BJ (cell line): ENCODE measurements at regions not wholly inside any gene's neighbourhood (a gene's known extent, or its start where the extent isn't known, plus 50 kb on each side); places are given as distances from the start of the nearest gene placed in this dataset.

Experiments
- CTCF ChIA-PET: fragments of 350-600 bp; formaldehyde crosslinking; extraction: SDS; loops from one replicate; lab custom pipeline; 2021; ENCODE audit warnings: antibody characterized with exemption, inconsistent platforms; lab: Yijun Ruan, JAX
- POLR2A ChIA-PET: fragments of 300-600 bp; sonication (Branson Sonifier 250); formaldehyde crosslinking; extraction: SDS; loops from one replicate; lab custom pipeline; 2021; ENCODE audit warnings: antibody characterized with exemption; lab: Charles Lee
- DNase-seq: peaks from one replicate; pipeline ENCODE4 v3.0.0-alpha.2; 2011; ENCODE audit warnings: low read depth
- H3K27me3 ChIP-seq: 2 replicates; pipeline ENCODE4 v1.6.0; 2011; ENCODE audit warnings: low read length; ENCODE audit not compliant: control insufficient read depth, insufficient read depth
- H3K36me3 ChIP-seq: 2 replicates; pipeline ENCODE4 v1.5.1; 2011; ENCODE audit warnings: low read length; ENCODE audit not compliant: control insufficient read depth, insufficient read depth
- H3K4me3 ChIP-seq: 2 replicates; pipeline ENCODE4 v1.5.1; 2011; ENCODE audit warnings: low read depth, mild to moderate bottlenecking, control low read depth, low read length
- CTCF ChIP-seq: IDR thresholded peaks from 2 replicates; pipeline ENCODE4 v1.5.1; 2011; ENCODE audit warnings: low read depth, mild to moderate bottlenecking, control low read depth, inconsistent platforms, low read length, moderate library complexity; ENCODE audit not compliant: insufficient read depth

- DNase-seq = no peak
- H3K4me3 ChIP-seq = no peak overlapping the region
- CTCF ChIA-PET = interaction anchor here (0.6 kb wide), 1 partner anchor 195 kb away, joined by 6 read pairs; no protein-coding TSS in a partner anchor
- no peaks in the 10 kb centered on the region for H3K36me3 ChIP-seq
- no peak for TF ChIP-seq CTCF
- POLR2A ChIA-PET = no interaction called here
- no peaks in the 10 kb centered on the region for H3K27me3 ChIP-seq
Observed at GRCh38 chr2:52294628-52295027, 1262.7 kb upstream of the NRXN1 start.

GRCh38 chr2:52292801-52293200, 1260.9 kb upstream of the NRXN1 start:
- ChIA-PET POLR2A (no interaction called here), CTCF (no interaction called here)
- no peak overlapping the region for H3K4me3 ChIP-seq
- no peaks in the 10 kb centered on the region for H3K36me3 ChIP-seq
- H3K27me3 ChIP-seq = no peaks in the 10 kb centered on the region
- no peak for TF ChIP-seq CTCF
- DNase-seq = no peak

- ChIA-PET CTCF (no interaction called here), POLR2A (no interaction called here)
- H3K4me3 ChIP-seq = no peak overlapping the region
- no peaks in the 10 kb centered on the region for H3K36me3 ChIP-seq
- no peaks in the 10 kb centered on the region for H3K27me3 ChIP-seq
- DNase-seq = no peak
- TF ChIP-seq CTCF = no peak
Observed at GRCh38 chr2:52289741-52290140, 1257.8 kb upstream of the NRXN1 start.

GRCh38 chr2:52288596-52288995, 1256.7 kb upstream of the NRXN1 start:
- Histone ChIP-seq H3K27me3 (no peaks in the 10 kb centered on the region), H3K36me3 (no peaks in the 10 kb centered on the region), H3K4me3 (no peak overlapping the region)
- no peak for DNase-seq
- ChIA-PET CTCF (no interaction called here), POLR2A (no interaction called here)
- TF ChIP-seq CTCF = no peak

GRCh38 chr2:52269696-52270485, 1238.0 kb upstream of the NRXN1 start:
- TF ChIP-seq CTCF = no peak
- CTCF ChIA-PET = no interaction called here
- DNase-seq = no peak
- no peaks in the 10 kb centered on the region for H3K36me3 ChIP-seq
- no peak overlapping the region for H3K4me3 ChIP-seq
- no peaks in the 10 kb centered on the region for H3K27me3 ChIP-seq
- POLR2A ChIA-PET = no interaction called here
